ENCODE measurements at regions not wholly inside any gene's neighbourhood (a gene's known extent, or its start where the extent isn't known, plus 50 kb on each side); places are given as distances from the start of the nearest gene placed in this dataset.

DNA sequence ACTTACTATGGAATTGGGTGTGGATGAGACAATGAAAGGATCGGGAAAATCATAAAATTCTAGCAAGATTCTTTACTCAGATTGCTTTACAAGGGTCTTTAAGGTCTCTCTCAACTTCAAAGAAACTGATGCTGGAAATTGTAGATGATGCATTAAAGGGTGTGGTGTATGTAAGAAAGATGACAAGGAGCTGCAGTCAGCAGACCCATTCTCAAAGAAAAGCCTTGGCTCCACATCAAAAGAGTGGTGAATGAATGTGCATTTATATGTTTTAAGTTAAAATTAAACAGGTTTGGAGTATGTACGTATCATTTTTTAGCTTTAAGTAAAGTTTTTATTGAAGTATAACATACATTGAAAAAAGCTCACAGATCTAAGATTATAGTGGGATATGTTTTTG lies 194.5 kb downstream of the C12orf75 start:
- TF ChIP-seq, protein P1, sequence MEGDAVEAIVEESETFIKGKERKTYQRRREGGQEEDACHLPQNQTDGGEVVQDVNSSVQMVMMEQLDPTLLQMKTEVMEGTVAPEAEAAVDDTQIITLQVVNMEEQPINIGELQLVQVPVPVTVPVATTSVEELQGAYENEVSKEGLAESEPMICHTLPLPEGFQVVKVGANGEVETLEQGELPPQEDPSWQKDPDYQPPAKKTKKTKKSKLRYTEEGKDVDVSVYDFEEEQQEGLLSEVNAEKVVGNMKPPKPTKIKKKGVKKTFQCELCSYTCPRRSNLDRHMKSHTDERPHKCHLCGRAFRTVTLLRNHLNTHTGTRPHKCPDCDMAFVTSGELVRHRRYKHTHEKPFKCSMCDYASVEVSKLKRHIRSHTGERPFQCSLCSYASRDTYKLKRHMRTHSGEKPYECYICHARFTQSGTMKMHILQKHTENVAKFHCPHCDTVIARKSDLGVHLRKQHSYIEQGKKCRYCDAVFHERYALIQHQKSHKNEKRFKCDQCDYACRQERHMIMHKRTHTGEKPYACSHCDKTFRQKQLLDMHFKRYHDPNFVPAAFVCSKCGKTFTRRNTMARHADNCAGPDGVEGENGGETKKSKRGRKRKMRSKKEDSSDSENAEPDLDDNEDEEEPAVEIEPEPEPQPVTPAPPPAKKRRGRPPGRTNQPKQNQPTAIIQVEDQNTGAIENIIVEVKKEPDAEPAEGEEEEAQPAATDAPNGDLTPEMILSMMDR (IDR thresholded peaks at IDR 0.05; ENCODE audit: low read length) = no peak
- no peak for TF ChIP-seq EZH2 (IDR thresholded peaks at IDR 0.05; ENCODE audit: borderline replicate concordance, low read length)

Measured in OCI-LY1 (cell line).